Endothelial cell of umbilical vein (primary cell): ENCODE measurements at regions not wholly inside any gene's neighbourhood (a gene's known extent, or its start where the extent isn't known, plus 50 kb on each side); places are given as distances from the start of the nearest gene placed in this dataset.

ENCODE experiments used
- BruUV-seq: library from RNA; stranded (reverse); fragments of 400-500 nt; replicated peaks from 2 replicates; lab custom pipeline; 2021; lab: Mats Ljungman, UMichigan
- CTCF ChIA-PET: fragments of 300-600, 350-600 bp; sonication (Branson Sonifier 250); formaldehyde crosslinking; loops from one replicate; lab custom pipeline; 2021; ENCODE audit warnings: antibody characterized with exemption, inconsistent platforms; lab: Charles Lee
- POLR2A ChIA-PET: fragments of 300-600, 350-600 bp; sonication (Branson Sonifier 250); formaldehyde crosslinking; loops from one replicate; lab custom pipeline; 2021; ENCODE audit warnings: antibody characterized with exemption, inconsistent platforms; lab: Charles Lee
- DNase-seq: peaks from one replicate; pipeline ENCODE4 v3.0.0-alpha.2; 2011; ENCODE audit warnings: low read depth, low spot score
- FAIRE-seq: peaks from 2 replicates; lab custom pipeline; 2011; peaks lifted over from hg19 to GRCh38; lab: Jason Lieb, UNC
- H2AFZ ChIP-seq: 2 replicates; pipeline ENCODE4 v1.6.0; 2012; ENCODE audit warnings: low read depth, low read length, control low read depth, inconsistent platforms
- H3K27ac ChIP-seq: 2 replicates; pipeline ENCODE4 v1.5.1; 2011; ENCODE audit warnings: low read depth, mild to moderate bottlenecking, control low read depth, low read length, moderate library complexity; ENCODE audit not compliant: insufficient read depth
- H3K27me3 ChIP-seq, 2 experiments: 2 replicates each; pipeline versions ENCODE4 v1.6.0 to v1.6.1; 2011; ENCODE audit warnings: low read length in 2 of 2, mixed read lengths in 1 of 2; ENCODE audit not compliant: control insufficient read depth in 2 of 2, insufficient read depth in 2 of 2
- H3K36me3 ChIP-seq, 2 experiments: 2 replicates in 1 of 2; 3 replicates in 1 of 2; pipeline ENCODE4 v1.5.1; 2011; ENCODE audit warnings: low read length in 2 of 2, mild to moderate bottlenecking in 1 of 2, moderate library complexity in 1 of 2; ENCODE audit not compliant: control insufficient read depth in 2 of 2, insufficient read depth in 2 of 2; ENCODE audit errors: extremely low read depth in 1 of 2
- H3K4me1 ChIP-seq: 3 replicates; pipeline ENCODE4 v1.5.1; 2011; ENCODE audit warnings: mild to moderate bottlenecking, low read length; ENCODE audit not compliant: control insufficient read depth, insufficient read depth; ENCODE audit errors: extremely low read depth
- H3K4me2 ChIP-seq: 2 replicates; pipeline ENCODE4 v1.6.1; 2011; ENCODE audit warnings: low read length, control low read depth, mixed read lengths; ENCODE audit not compliant: insufficient read depth
- H3K4me3 ChIP-seq, 3 experiments: fragments of 200-600 bp in 1 of 3; sonication (generic), shearing (Covaris generic) in 1 of 3; replicated peaks in 1 of 3; 2 replicates each; pipeline ENCODE4 v1.5.1; 2011 to 2016; ENCODE audit warnings: control low read depth in 3 of 3, low read length in 3 of 3, mild to moderate bottlenecking in 2 of 3, inconsistent platforms in 1 of 3, low read depth in 1 of 3, moderate library complexity in 1 of 3; ENCODE audit not compliant: insufficient read depth in 1 of 3
- H3K79me2 ChIP-seq: 2 replicates; pipeline ENCODE4 v1.6.0; 2012; ENCODE audit warnings: low read length, inconsistent platforms; ENCODE audit not compliant: control insufficient read depth, insufficient read depth
- H3K9ac ChIP-seq: replicated peaks from 2 replicates; pipeline ENCODE3; 2011; ENCODE audit warnings: low read length, control low read depth; ENCODE audit not compliant: insufficient read depth; ENCODE audit errors: extremely low read depth
- H3K9me1 ChIP-seq: replicated peaks from 3 replicates; pipeline ENCODE4 v1.6.0; 2011; ENCODE audit warnings: mild to moderate bottlenecking, low read length; ENCODE audit not compliant: control insufficient read depth, insufficient read depth; ENCODE audit errors: extremely low read depth
- H3K9me3 ChIP-seq: replicated peaks from 2 replicates; pipeline ENCODE4 v1.5.1; 2012; ENCODE audit warnings: low read length, inconsistent platforms; ENCODE audit not compliant: control insufficient read depth, insufficient read depth
- H4K20me1 ChIP-seq: replicated peaks from 2 replicates; pipeline ENCODE3; 2011; ENCODE audit warnings: mild to moderate bottlenecking, low read length; ENCODE audit not compliant: control insufficient read depth, insufficient read depth; ENCODE audit errors: extremely low read depth
- EZH2 ChIP-seq: IDR thresholded peaks from 2 replicates; pipeline ENCODE4 v1.6.1; 2012; ENCODE audit warnings: borderline replicate concordance, low read depth, mild to moderate bottlenecking, moderate library complexity, low read length, inconsistent platforms; ENCODE audit not compliant: severe bottlenecking
- FOS ChIP-seq: IDR thresholded peaks from 2 replicates; pipeline ENCODE4 v1.6.1; 2011; ENCODE audit warnings: mild to moderate bottlenecking, low read length, moderate library complexity, borderline replicate concordance; ENCODE audit not compliant: insufficient read depth
- GATA2 ChIP-seq: IDR thresholded peaks from 2 replicates; pipeline ENCODE4 v1.7.0; 2011; ENCODE audit warnings: low read depth, mild to moderate bottlenecking, moderate library complexity, mixed read lengths, low read length; ENCODE audit not compliant: insufficient read length, insufficient read depth
- JUN ChIP-seq: IDR thresholded peaks from 2 replicates; pipeline ENCODE4 v1.6.1; 2011; ENCODE audit warnings: borderline replicate concordance, low read depth; ENCODE audit not compliant: insufficient read length, insufficient read depth
- MYC ChIP-seq: IDR thresholded peaks from one replicate; pipeline ENCODE4 v1.6.1; 2011; ENCODE audit warnings: mild to moderate bottlenecking, low read depth, low read length
- POLR2A ChIP-seq: IDR thresholded peaks from 2 replicates; pipeline ENCODE4 v1.6.1; 2012; ENCODE audit warnings: low read depth, mild to moderate bottlenecking, control low read depth, low read length
- POLR2AphosphoS5 ChIP-seq: IDR thresholded peaks from 2 replicates; pipeline ENCODE4 v1.6.1; 2012; ENCODE audit warnings: low read depth, mild to moderate bottlenecking, control low read depth, low read length, moderate library complexity; ENCODE audit not compliant: insufficient read depth
- dilution Hi-C: fragments of 300-500 bp; cut with MboI; formaldehyde crosslinking; loops from one replicate; pipeline ENCODE4 v1.15.0; 2019; ENCODE audit warnings: low sequenced_read_pairs; ENCODE audit not compliant: extremely low pct_ligation_motif_present
- intact Hi-C: fragments of 100-400 bp; cut with micrococcal nuclease; formaldehyde crosslinking; loops from one replicate; pipeline ENCODE4 v1.10.0; 2022
- TF ChIP-seq, protein P1 (sequence below), 2 donors: IDR thresholded peaks; 1 replicate in 1 of 2; 2 replicates in 1 of 2; pipeline ENCODE4 v1.5.1; 2011; ENCODE audit warnings: low read length in 2 of 2, mild to moderate bottlenecking in 2 of 2, moderate library complexity in 2 of 2, control low read depth in 1 of 2, inconsistent platforms in 1 of 2, low read depth in 1 of 2; ENCODE audit not compliant: insufficient read depth in 1 of 2; ENCODE audit errors: extremely low read depth in 1 of 2

DNA sequence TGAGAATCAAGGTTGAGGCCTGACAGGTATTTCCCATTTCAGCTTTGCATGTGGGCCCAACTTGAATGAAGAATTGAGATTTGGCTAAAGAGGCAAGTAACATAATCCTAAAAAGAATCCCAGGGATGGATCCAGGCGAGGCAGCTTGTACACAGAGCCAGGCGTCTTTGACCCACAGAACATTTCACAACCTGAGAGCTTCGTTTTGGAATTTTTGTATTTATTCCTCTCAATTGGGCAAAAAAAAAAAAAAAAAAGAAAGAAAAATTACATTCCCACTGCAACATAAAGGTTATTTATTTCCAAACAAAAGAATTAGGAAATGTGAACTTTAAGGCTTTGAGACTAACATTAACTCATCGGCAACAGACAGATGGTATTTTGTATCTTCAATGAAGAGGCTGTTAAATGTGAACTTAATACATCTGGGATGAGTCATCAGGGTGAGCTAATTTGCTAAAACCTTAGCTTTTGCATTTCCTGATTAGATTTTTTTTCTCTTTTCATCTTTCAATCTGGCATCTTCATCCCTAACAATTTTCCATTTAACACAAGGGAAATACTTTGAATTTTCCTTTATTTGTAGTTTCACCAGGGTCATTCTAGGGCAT lies 478.5 kb upstream of the TNP1 start:
- Histone ChIP-seq H3K9me1 (no peaks in the 10 kb centered on the region), H3K36me3 (no peaks in the 10 kb centered on the region), H4K20me1 (no peaks in the 10 kb centered on the region), H3K4me3 (no peak overlapping the region), H2AFZ (no peak overlapping the region), H3K79me2 (no peaks in the 10 kb centered on the region), H3K4me1 (no peaks in the 10 kb centered on the region), H3K9ac (no peak overlapping the region), H3K27me3 (no peaks in the 10 kb centered on the region), H3K27ac (no peak overlapping the region), H3K4me2 (no peak overlapping the region), H3K9me3 (no peaks in the 10 kb centered on the region)
- peak; percentile 38 for FAIRE-seq
- no TSS peak for BruUV-seq
- DNase-seq, result no peak
- ChIA-PET POLR2A (no interaction called here), CTCF (interaction anchor here (0.6 kb wide), 1 partner anchor 223 kb away, joined by 3 read pairs; no protein-coding TSS in a partner anchor)
- intact Hi-C loops, result no loop called here
- peak; percentile 58 for TF ChIP-seq FOS
- no peak for TF ChIP-seq GATA2
- peak; percentile 39 for TF ChIP-seq JUN
- dilution Hi-C loops, result no loop called here

- TF ChIP-seq EZH2 (no peak), POLR2AphosphoS5 (no peak), JUN (no peak), MYC (no peak), POLR2A (no peak), FOS (no peak)
- TF ChIP-seq, protein P1, sequence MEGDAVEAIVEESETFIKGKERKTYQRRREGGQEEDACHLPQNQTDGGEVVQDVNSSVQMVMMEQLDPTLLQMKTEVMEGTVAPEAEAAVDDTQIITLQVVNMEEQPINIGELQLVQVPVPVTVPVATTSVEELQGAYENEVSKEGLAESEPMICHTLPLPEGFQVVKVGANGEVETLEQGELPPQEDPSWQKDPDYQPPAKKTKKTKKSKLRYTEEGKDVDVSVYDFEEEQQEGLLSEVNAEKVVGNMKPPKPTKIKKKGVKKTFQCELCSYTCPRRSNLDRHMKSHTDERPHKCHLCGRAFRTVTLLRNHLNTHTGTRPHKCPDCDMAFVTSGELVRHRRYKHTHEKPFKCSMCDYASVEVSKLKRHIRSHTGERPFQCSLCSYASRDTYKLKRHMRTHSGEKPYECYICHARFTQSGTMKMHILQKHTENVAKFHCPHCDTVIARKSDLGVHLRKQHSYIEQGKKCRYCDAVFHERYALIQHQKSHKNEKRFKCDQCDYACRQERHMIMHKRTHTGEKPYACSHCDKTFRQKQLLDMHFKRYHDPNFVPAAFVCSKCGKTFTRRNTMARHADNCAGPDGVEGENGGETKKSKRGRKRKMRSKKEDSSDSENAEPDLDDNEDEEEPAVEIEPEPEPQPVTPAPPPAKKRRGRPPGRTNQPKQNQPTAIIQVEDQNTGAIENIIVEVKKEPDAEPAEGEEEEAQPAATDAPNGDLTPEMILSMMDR (IDR thresholded peaks at IDR 0.05; ENCODE audit: extremely low read depth in 1 of 2, insufficient read depth in 1 of 2, low read depth in 1 of 2, low read length in 2 of 2), result no peak
- no peaks in the 10 kb centered on the region for H4K20me1 ChIP-seq
- DNase-seq (no peak), FAIRE-seq (no peak)
- H2AFZ ChIP-seq, result no peak overlapping the region
- no peak overlapping the region for H3K4me2 ChIP-seq
- no peaks in the 10 kb centered on the region for H3K27me3 ChIP-seq
- no peak overlapping the region for H3K9ac ChIP-seq
- no peaks in the 10 kb centered on the region for H3K9me1 ChIP-seq
- ChIA-PET POLR2A (no interaction called here), CTCF (interaction anchor here (0.6 kb wide), 1 partner anchor 223 kb away, joined by 3 read pairs; no protein-coding TSS in a partner anchor)
- no peak overlapping the region for H3K27ac ChIP-seq
- H3K4me3 ChIP-seq, result no peak overlapping the region
- no peaks in the 10 kb centered on the region for H3K9me3 ChIP-seq
- no peaks in the 10 kb centered on the region for H3K4me1 ChIP-seq
- no peaks in the 10 kb centered on the region for H3K79me2 ChIP-seq
- no TSS peak for BruUV-seq
- dilution Hi-C loops, result no loop called here
- intact Hi-C loops, result no loop called here
- H3K36me3 ChIP-seq, result no peaks in the 10 kb centered on the region
Measured at GRCh38 chr2:217337771-217338170, 477.9 kb upstream of the TNP1 start.
